ENCODE measurements at regions not wholly inside any gene's neighbourhood (a gene's known extent, or its start where the extent isn't known, plus 50 kb on each side); places are given as distances from the start of the nearest gene placed in this dataset.

DNA sequence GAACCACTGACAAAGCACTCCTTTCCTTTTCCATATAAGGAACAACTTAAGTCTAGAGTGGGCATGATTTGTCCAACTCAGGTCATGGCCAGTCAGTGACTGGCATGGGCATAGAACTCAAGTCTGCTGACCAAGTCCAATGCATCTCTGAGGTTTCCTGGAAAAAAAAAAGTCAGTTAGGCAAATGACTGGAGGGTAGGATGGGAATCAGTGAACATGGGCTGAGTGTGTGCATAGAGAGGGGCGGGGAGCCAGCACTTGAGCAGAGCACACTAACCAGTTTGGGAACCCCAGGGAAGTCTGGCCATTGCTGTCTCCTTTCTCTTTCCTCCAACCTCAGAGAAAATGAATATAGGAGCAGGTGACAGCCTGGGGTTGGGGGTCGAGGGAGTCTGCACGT is 53.6 kb upstream of the FMOD start:
- no peak for TF ChIP-seq POLR2A (IDR thresholded peaks at IDR 0.05)
- TF ChIP-seq, protein P1, sequence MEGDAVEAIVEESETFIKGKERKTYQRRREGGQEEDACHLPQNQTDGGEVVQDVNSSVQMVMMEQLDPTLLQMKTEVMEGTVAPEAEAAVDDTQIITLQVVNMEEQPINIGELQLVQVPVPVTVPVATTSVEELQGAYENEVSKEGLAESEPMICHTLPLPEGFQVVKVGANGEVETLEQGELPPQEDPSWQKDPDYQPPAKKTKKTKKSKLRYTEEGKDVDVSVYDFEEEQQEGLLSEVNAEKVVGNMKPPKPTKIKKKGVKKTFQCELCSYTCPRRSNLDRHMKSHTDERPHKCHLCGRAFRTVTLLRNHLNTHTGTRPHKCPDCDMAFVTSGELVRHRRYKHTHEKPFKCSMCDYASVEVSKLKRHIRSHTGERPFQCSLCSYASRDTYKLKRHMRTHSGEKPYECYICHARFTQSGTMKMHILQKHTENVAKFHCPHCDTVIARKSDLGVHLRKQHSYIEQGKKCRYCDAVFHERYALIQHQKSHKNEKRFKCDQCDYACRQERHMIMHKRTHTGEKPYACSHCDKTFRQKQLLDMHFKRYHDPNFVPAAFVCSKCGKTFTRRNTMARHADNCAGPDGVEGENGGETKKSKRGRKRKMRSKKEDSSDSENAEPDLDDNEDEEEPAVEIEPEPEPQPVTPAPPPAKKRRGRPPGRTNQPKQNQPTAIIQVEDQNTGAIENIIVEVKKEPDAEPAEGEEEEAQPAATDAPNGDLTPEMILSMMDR (IDR thresholded peaks at IDR 0.05), result no peak
- Histone ChIP-seq H3K27ac (peak overlapping the region in 7 of 12 donors; percentile 1 to 94 (median 75)), H3K9me3 (no peaks in the 10 kb centered on the region), H3K27me3 (no peaks in the 10 kb centered on the region), H3K36me3 (no peaks in the 10 kb centered on the region), H3K4me3 (no peak overlapping the region), H3K4me1 (peaks cover 0 to 73% (median 40%) of the 10 kb centered on the region in 12 donors)
- ATAC-seq (no peak), DNase-seq (no peak)
- intact Hi-C loops (cut with DNase I), result no loop called here
- WGBS, 4 donors, result 93 to 98% (median 97%) methylated on average over 3 of the region's 3 CpGs

GRCh38 chr1:203405703-203406438 is 54.9 kb upstream of the FMOD start:
- H3K27me3 ChIP-seq, result no peaks in the 10 kb centered on the region
- peaks cover 0 to 86% (median 49%) of the 10 kb centered on the region in 12 donors for H3K4me1 ChIP-seq
- DNase-seq (no peak), ATAC-seq (peak in 1 of 4 donors; percentile 19)
- intact Hi-C loops (cut with DNase I), result no loop called here
- WGBS, 4 donors, result 84 to 91% (median 85%) methylated on average over 5 of the region's 5 CpGs
- H3K4me3 ChIP-seq, result no peak overlapping the region
- no peaks in the 10 kb centered on the region for H3K36me3 ChIP-seq
- no peaks in the 10 kb centered on the region for H3K9me3 ChIP-seq
- no peak for TF ChIP-seq POLR2A (IDR thresholded peaks at IDR 0.05)
- TF ChIP-seq, protein P1 (IDR thresholded peaks at IDR 0.05), result no peak
- H3K27ac ChIP-seq, result peak overlapping the region in 11 of 12 donors; percentile 26 to 94 (median 80)

DNA sequence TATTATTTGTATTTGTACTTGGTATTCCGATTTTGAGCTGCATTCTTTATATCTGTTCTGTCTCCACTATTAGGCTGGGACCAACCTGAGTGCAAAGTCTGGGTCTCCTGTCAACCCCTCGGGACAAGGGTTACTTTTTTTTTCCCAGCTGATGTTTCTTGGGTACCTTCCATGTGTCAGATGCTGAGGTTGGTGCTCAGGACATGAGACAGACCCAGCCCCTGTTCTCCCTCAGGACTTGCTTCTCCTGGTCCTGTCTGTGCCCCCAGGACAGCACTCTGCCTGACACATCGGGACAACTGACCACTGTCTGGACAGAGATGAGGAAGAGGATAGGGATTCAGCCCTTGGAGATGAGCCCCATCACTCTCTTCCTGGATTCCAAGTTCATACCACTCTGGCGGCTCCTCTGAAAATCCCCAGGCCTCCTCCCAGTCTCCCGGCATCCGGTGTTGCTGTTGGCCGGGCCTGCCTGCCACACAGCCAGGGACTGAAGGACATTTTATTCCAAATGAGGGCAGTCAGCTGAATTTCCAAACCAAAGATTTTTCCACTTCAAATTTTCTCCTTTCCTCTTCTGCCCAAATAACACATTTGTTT is 55.6 kb upstream of the FMOD start:
- H3K9me3 ChIP-seq, result peaks cover 0 to 2% (median 0%) of the 10 kb centered on the region in 12 donors
- H3K4me1 ChIP-seq, result peaks cover 0 to 86% (median 46%) of the 10 kb centered on the region in 12 donors
- intact Hi-C loops (cut with DNase I), result no loop called here
- H3K27me3 ChIP-seq, result no peaks in the 10 kb centered on the region
- no peaks in the 10 kb centered on the region for H3K36me3 ChIP-seq
- H3K27ac ChIP-seq, result peak overlapping the region; percentile 26 to 94 (median 78)
- TF ChIP-seq POLR2A (IDR thresholded peaks at IDR 0.05), result no peak
- TF ChIP-seq, protein P1 (IDR thresholded peaks at IDR 0.05), result no peak
- no peak overlapping the region for H3K4me3 ChIP-seq
- ATAC-seq (peak; percentile 48 to 78 (median 66)), DNase-seq (peak; percentile 59 to 77 (median 71))
- 39 to 65% (median 49%) methylated on average over 7 of the region's 7 CpGs for WGBS, 4 donors

DNA sequence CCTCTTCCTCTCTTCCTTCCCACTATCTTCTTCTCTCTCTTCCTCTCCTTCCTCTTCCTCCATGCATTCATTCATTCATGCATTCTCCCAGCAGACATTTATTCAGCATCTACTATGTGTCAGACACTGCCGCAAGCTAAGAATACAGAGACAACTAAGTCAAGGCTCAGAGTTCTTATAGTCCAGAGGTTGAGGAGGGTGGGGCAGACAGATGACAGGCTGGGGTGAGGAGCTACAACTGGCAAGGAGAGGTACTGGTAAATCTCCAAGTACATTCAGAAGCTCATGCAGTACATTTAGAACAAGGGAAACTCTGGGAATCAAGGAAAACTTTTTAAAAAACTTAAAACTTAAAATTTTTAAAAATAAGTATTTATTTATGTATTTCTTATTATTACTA is 56.4 kb upstream of the FMOD start:
- 79 to 91% (median 87%) methylated on average over 1 of the region's 1 CpG for WGBS, 4 donors
- ATAC-seq, result peak; percentile 17 to 36 (median 23)
- peaks cover 0 to 78% (median 42%) of the 10 kb centered on the region in 12 donors for H3K4me1 ChIP-seq
- H3K27me3 ChIP-seq, result no peaks in the 10 kb centered on the region
- intact Hi-C loops (cut with DNase I), result no loop called here
- H3K4me3 ChIP-seq, result no peak overlapping the region
- no peak for DNase-seq
- TF ChIP-seq, protein P1 (IDR thresholded peaks at IDR 0.05), result no peak
- TF ChIP-seq POLR2A (IDR thresholded peaks at IDR 0.05), result no peak
- peak overlapping the region in 11 of 12 donors; percentile 26 to 94 (median 80) for H3K27ac ChIP-seq
- no peaks in the 10 kb centered on the region for H3K36me3 ChIP-seq
- H3K9me3 ChIP-seq, result peaks cover 0 to 5% (median 0%) of the 10 kb centered on the region in 12 donors
